NCI-H2196 (cell line): ENCODE measurements at regions not wholly inside any gene's neighbourhood (a gene's known extent, or its start where the extent isn't known, plus 50 kb on each side); places are given as distances from the start of the nearest gene placed in this dataset.

Experiments
- DNase-seq: peaks from one replicate; lab custom pipeline; 2025; ENCODE audit not compliant: unreplicated experiment; lab: John Stamatoyannopoulos, UW

DNA sequence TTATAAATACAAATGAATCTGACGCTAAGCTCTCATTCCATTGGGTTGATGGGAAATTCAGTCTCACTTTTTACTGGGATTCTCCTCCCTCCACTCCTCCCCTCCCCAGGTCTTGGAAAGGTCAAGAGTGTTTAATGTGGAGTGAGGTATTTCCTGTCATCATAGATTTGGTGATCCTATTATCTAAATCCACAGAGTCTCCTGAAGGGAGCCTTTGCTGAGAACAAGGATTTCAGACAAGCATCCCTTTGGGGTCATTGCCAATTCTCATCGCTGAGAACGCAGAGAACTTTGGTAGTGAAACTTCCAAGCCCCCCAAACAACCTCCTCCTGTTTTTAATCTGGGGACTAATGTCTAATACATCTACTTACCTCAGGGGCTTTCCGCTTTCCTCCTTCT is 297.9 kb downstream of the OTOL1 start:
- DNase-seq = no peak

DNA sequence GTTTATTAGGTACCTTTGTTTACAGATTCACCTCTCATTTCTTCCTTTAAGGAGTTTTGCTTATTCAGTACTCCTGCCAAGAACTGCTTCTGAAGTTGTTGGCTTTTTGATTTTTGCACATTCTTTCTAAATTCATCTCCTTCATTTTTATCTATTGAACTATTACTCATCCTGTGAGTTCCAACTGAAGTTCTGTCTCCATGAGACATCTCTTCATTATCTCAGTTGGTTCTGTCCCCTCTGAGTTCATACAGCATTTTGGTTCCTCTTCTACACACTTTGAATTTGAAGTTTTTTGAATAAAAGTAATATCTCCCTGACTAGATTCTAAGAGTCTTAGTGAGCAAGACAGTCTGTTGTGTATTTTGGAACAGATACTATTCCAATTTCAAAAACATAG is 299.7 kb downstream of the OTOL1 start:
- DNase-seq = no peak

DNA sequence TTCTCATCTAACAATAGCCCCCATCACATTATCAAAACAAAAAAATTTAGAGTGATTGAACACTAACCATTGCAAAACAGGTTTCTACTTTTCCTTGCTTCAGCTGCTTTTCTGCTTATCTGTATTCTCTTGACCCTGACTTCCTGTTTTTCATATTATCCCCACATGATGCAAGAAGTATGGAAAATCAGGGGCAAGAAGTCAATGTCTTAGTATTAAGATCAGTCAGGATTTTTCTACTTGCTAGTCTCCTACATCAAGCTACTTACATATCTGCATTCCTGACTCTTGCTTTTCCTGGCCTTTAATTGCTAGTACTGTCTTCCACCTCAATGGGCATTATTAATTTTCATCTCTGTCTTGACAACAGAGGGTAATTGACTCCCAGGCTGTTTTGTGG is 300.2 kb downstream of the OTOL1 start:
- DNase-seq = no peak

DNA sequence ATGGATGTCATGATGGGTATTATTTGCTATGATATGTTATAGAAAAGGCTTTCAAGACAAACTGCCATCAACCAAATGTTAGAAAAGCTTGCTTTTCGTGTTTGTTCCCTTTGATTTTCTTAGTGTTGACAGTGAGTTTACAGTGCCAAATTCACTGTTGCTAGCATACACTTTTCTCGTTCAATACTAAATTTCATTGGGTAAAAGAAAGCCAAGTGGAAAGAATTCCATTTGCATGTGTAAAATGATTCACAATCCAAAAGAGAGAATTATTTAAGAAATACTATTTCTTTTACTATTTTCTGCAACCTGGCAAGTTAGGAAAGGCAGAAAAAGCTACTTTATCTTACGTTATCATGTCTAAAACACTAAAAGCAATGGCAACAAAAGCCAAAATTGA is 301.4 kb downstream of the OTOL1 start:
- DNase-seq = no peak

DNA sequence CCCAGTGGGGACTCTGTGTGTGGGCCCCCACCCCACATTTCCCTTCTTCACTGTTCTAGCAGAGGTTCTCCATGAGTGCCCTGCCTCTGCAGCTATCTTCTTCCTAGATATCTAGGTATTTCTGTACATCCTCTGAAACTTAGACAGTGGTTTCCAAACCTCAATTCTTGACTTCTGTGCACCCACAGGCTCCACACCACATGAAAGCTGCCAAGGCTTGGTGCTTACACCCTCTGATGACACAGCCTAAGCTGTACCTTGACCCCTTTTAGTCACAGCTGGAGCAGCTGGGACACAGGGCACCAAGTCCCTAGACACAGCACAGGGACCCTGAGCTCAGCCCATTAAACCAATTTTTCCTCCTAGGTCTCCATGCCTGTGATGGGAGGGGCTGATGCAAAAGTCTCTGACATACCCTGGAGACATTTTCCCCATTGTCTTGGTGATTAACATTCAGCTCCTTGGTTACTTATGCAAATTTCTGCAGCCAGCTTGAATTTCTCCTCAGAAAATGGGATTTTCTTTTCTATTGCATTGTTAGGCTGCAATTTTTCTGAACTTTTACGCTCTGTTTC is 304.5 kb downstream of the OTOL1 start:
- no peak for DNase-seq

DNA sequence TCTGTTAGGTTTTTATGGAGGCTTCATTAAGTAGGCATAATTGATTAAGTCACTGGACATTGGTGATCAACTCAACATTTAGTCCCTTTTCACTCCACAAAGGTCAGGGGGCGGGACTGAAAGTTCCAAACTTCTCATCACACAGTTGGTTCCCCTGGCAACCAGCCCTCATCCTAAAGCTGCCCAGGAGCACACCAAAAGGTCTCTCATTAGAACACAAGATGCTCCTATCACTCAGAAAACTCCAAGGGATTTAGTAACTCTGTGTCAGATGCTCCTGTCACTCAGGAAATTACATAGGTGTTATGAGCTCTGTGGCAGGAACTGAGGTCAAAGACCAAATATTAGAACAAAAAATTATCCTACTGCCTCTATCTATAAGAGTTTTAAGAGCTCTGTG is 321.5 kb downstream of the OTOL1 start:
- no peak for DNase-seq

DNA sequence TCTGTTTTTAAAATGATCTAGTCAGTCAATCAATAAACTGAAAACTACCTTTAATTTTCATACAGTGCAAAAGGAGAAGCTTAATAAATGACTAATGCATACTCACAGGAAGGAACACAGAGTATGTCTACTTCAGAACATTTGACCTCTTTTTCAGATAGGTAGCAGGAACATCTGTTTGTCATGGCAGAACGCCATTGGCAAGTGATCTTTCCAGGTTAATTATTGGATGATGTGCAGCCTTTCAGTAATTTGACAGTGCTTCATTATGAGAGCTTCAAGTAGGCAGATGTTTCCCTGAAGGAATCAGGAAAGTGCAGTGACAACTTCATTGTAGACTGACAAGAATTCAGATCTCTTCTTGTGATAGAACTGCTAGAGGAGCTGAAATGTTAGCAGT is 325.0 kb downstream of the OTOL1 start:
- DNase-seq = no peak

DNA sequence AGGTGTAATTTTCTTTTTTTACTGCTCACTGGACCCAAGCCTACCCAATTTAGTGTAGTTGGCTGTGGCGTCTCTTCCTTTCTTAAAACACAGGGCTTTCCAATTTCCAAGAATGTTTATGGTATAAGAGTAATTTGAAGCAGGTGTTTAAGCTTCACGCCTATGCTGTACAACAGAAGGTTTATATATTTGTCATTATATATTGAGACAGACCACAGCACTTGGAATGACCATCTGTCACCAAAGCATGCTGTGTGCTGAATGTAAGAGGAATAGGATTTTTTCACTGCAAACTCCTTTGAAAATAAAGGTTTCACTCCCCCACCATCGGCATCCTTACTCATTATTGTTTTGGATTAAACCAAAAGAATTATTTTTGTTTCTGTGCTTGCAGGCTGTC is 325.7 kb downstream of the OTOL1 start:
- DNase-seq = no peak

DNA sequence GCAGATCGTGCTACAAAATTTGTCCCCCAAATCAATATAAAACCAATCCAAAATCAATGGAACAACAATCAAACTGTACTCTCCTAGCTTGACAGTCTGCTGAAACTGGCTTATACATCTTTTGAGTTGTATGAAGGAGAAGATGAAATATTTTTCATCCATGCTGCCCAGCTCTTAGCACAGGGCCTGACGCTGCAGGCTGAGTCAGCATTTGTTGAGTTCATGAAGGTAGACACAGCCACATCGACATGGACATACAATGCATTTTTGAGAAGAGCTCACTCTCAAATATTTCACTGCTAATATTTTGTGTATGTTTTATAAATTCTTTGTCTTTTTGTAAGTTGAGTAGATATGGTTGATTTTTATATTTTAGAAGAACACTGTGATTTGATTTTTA is 327.3 kb downstream of the OTOL1 start:
- no peak for DNase-seq

DNA sequence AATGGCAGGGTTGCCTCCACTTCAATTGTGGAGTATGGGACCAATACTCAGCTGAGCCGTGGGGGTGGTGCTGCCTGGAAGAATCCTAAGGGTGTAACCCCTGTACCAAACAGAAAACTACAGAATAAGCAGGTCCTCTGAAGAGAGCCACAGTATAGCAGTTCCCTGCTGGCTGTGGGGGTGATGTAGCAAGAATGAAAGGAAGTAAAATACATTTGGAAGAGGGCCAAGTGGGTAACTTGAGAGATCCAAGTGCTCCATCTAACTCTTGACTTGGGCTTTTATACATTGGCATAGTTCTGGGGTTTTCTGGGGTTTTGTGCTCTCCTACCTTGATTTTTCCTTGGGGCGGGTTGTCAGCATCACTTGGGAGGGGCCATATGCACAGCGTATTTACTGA is 341.4 kb downstream of the OTOL1 start:
- DNase-seq = no peak

DNA sequence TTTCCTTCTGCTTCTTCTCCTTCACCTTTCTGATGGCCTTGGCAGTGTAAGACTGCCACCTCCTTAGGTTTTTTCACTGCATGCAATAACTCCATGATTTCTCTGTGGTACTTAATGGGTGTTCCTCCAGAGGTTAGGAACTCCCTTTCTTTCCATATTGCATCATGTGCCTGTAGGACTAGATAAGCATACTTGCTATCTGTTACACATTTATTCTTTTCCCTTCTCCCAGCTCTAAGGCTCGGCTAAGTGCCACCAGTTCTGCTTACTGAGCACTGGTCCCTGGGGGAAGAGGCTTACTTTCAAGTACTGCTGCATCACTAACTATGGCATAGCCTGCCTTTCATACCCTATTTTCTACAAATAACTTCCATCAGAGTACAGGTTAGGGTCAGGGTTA is 351.8 kb downstream of the OTOL1 start:
- DNase-seq = no peak

DNA sequence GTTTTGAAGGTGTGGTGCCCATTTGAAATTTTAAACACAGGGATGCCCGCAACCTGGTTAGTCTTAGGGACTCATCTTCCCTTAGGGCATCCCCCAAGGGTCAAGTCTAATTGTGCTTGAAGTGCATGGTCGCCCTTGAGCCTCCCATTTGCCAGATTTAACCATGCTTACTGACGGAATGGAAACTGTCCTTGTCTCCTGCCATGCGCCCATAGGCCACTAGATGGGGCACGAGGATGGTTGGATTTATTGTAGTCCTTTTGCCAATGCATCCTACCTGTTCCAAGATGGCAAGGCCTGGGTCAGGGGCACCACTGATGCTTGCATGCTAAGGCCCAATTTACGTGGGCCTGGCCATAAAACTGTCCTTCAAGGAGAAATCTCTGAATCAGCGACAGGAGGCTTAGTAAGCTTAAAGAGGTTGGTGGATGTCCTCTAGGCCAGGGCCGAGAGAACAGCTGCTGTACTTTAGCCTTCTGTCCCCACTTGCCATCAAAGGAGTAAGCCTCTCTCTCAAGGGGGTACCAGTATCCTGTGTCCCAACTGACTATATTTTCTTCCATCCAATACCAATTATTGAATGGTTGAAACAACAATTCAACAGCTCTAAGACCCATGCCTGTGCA is 355.4 kb downstream of the OTOL1 start:
- peak; percentile 53 for DNase-seq

DNA sequence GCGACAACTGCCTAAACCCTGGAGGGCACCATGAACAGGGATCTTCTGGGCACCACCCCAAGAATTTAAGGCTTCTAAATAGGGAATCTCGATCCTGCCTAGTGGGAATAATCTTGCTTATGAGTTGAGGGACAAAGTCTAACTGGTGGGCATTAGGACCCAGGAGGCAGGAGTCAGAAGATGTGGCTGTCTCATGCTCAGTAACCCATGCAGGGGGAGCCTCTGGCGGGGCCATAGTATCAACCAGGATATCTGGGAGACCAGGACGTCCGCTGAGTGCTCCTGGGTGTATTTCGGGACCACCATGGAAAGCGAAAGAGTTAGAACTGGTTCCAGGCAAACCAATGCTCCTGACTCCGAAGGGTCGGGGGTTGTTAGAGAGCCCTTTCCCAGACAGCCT is 356.1 kb downstream of the OTOL1 start:
- no peak for DNase-seq

DNA sequence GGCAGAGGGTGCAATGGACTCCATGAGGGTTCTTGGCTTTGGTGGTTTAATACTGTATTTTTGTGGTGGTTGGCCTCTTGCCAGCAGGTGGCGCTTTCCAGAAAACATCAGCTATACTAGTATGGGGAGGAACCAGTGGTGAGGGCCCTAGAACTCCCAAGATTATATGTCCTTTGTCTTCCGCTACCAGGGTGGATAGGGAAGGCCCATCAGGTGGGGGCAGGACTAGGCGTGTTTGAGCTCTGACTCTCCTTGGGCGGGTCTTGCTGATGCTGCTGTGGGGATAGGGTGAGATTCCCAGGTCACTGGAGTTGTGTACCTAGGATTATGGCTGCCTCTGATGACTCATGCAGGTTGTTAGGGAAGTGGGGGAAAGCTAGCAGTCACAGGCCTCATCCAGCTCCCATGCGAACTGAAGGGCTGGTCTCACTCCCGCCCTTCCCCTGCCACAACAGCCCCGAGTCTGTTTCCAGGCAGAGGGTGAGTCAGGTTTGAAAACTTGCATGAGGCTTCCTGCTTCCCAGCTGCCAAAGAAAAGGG is 357.7 kb downstream of the OTOL1 start:
- no peak for DNase-seq

DNA sequence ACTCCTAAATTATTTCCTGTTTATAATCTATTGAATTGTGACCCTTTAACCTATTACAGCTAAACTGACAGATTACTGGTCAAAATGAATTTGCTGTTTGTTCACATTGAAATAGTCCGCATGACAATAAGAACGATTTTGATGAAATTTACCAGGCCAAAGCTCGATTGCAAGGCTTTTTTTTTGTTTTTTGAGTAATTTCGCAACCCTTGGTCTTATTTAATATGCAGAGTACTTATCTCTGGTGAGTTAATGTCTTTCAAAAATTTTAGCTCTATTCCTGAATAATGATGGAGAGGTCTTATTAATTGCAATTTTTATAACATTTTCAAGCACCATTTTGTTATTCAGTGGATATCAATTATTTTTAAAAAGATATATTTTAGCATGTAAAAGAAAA is 362.4 kb downstream of the OTOL1 start:
- no peak for DNase-seq

DNA sequence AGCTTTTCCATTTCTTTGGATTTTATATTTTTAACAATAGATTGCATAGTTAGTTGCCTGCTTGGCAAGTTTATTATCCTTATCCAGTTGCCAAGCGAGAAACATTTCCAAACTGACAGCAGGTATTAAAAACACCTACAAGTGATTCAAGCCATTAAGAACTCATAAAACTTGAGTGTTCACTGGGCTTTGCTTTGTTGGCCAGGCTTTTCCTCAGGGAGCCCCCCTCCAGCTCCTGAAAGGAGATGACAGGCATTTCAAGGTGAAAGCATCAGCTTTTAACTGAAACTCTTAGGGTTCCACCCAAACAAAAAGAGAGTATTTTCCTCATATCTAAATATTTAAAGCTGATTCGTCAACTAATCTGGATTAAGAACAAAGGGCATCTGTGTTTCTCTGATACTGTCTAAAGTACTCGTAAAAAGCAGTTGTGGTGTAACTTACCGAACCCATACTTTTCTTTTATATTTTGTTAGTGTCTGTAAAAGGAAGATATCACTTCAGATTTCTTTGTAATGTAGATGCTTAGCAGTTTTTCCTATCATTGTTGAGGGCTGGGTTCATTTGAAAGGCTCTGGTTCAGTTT is 363.4 kb downstream of the OTOL1 start:
- DNase-seq = no peak

DNA sequence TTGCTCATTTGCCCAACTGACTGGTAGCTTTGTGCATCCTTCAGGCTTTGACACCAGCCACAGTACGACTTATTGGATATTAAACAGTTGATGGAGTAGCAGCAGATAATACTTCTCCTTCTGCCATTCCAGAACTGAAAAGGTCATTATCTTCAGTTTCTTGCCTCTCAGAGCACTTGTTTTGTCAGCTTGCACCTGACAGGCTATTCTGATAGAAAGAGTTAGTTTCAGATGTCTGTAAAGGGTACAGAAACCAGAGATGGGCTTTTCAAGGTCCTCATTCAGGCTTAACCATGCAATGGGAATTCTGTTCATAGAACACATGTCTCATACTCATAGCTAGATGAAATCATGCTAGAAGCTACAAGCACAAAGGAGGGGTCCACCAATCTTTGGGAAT is 367.2 kb downstream of the OTOL1 start:
- DNase-seq = no peak

DNA sequence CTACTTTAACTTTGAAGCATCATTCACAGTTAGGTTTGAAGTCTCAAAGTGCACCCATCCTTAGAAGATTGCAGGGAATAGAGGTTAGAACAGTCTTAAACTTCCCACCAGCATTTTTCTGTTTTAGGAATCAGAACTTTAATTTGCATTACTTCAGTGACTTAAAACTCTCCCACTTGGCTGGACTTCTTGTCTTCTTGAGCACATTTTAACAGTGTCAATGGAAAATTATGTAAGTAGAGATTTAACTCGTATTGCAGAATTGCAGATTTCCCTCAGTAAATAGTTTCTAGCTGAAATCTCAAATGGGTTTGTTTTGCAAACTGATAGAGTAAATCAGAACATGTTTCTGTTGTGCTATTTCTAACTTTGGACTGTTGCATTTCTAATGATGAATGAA is 369.6 kb downstream of the OTOL1 start:
- no peak for DNase-seq

DNA sequence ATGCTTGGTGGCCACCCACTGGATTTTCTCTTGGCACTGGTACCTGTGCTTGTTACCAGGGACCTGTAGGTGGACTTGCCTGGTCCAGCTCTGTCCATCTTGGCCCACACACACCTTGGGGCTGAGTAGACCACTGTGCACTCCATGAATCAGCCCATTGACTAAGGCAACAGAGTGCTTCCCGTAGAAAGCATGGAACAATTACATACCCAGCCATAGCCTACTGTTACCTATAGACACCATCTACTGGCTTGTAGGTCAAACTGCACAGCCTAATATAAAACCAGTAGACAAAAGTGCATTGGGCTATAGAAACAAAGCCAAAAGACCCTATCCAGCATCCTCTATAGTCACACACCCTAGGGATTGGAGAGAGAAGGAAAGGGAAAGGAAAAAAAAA is 378.9 kb downstream of the OTOL1 start:
- no peak for DNase-seq

DNA sequence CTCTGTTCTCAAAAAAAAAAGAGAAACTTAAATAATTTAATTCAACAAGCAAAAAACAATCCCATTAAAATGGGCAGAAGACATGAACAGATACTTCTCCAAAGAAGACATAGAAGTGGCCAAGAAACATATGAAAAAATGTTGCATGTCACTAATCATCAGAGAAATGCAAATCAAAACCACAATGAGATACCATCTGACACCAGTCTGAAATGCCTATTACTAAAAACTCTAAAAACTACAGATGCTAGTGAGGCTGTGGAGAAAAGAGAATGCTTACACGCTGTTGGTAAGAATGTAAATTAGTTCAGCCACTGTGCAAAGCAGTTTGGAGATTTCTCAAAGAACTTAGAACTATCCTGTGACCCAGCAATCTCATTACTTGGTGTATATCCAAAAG is 382.9 kb downstream of the OTOL1 start:
- DNase-seq = no peak

DNA sequence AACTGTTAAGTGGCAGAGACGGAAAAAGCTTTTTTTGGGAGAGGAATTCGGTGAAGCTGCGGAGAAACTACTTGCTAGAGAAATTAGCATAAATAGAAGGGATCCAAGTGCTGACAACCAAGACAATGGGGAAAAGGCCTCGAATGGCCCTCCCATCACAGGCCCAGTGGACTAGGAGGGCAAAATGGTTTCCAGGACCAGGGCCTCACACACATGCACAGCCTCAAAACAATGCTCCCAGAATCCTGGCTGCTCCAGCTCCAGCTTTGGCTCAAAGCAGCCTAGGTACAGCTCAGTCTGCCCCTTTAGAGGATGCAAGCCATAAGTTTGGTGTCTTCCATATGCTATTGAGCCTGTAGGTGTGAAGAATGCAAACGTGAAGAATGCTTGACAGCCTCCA is 388.2 kb downstream of the OTOL1 start:
- DNase-seq = no peak

DNA sequence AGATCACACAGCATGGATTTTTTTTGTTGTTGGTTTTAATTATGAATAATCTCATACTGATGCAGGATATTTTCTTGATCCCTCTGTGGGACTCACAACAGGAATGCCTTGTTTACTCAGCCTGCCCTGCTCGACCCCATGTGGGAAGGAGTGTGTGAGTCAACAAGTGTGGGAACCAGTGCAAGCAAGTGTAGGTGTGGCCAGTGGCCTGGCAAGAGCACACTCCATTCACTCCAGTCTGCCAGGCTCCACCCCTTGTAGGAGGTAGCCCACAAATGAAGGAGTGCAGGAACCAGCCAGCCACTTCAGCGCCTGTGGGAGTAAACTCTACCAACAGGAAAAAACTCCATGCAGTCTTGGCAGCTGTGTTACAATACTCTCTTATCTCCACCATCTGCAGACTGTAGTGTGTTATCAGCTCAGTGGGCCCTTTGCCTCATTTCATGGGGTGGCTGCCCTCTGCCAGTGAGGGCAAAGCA is 393.6 kb downstream of the OTOL1 start:
- DNase-seq = no peak

DNA sequence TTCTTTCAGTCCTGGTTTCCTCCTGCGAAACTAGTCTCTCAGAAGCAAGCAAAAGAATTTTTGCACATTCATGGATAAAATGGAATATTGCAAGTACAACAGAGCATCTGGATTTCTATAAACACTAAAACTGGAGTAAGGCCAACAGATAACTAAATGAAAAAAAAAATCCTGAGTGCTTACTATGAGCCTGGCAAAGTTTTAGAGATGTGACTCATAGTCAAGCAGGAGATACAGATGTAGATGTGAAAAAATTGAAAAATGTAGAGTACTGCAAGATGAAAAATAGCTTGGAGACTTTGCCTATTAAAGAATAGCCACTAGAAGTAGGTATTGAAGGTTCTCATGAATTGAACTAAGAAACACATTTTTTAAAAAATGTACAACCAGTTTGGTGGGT is 397.4 kb downstream of the OTOL1 start:
- no peak for DNase-seq
